ENCODE measurements at regions not wholly inside any gene's neighbourhood (a gene's known extent, or its start where the extent isn't known, plus 50 kb on each side); places are given as distances from the start of the nearest gene placed in this dataset.

DNA sequence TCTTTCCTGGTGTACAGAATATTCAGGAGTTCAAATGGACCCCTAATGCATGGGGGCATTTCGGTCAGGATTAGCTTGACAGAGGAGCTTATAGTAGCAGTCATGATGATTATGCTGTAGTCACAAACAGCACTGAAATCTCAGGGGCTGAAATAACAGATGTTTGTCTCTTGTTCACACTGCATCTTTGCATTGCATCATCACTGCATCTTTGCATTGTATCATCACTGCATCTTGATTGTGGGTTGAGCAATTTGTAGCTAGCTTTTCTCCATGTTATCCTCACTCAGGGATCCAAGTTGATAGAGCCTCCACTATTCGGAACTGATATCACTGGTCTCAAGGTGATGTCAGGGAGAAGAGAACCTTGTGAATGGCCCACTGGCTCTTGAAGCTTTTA, 160.9 kb downstream of the GATB start:
- in situ Hi-C loops (cut with MboI) (no loop called here), intact Hi-C loops (cut with micrococcal nuclease) (no loop called here)
- no peaks in the 10 kb centered on the region for H3K79me2 ChIP-seq (ENCODE audit: control insufficient read depth, insufficient read depth, low read length)
- H3K9ac ChIP-seq (ENCODE audit: insufficient read depth in 1 of 2, low read depth in 2 of 2, low read length in 2 of 2), result no peak overlapping the region
- BruUV-seq (replicated peaks), result no TSS peak
- TF ChIP-seq CEBPG (CRISPR knock-in tag; IDR thresholded peaks at IDR 0.05) (no peak), CEBPG (tag; conservative IDR thresholded peaks at IDR 0.05 in 1 of 2, IDR thresholded peaks at IDR 0.05 in 1 of 2) (0 out of 4 replicates have a peak, but pooled peaks have one; percentile 10 to 25), MEF2D (tag; conservative IDR thresholded peaks at IDR 0.05; ENCODE audit: low read depth) (no peak)
- TF ChIP-seq, protein P1, sequence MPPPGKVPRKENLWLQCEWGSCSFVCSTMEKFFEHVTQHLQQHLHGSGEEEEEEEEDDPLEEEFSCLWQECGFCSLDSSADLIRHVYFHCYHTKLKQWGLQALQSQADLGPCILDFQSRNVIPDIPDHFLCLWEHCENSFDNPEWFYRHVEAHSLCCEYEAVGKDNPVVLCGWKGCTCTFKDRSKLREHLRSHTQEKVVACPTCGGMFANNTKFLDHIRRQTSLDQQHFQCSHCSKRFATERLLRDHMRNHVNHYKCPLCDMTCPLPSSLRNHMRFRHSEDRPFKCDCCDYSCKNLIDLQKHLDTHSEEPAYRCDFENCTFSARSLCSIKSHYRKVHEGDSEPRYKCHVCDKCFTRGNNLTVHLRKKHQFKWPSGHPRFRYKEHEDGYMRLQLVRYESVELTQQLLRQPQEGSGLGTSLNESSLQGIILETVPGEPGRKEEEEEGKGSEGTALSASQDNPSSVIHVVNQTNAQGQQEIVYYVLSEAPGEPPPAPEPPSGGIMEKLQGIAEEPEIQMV (tag; conservative IDR thresholded peaks at IDR 0.05; ENCODE audit: low read depth), result no peak
- TF ChIP-seq, protein P2, sequence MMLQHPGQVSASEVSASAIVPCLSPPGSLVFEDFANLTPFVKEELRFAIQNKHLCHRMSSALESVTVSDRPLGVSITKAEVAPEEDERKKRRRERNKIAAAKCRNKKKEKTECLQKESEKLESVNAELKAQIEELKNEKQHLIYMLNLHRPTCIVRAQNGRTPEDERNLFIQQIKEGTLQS (IDR thresholded peaks at IDR 0.05), result peak; percentile 44; the same call in 1 of the 2 replicates
- TF ChIP-seq, protein P2 (CRISPR knock-in tag; conservative IDR thresholded peaks at IDR 0.05), result no peak
- ChIA-PET CTCF (ENCODE audit: low intra/inter-chr PET ratio) (no interaction called here), POLR2A (no interaction called here)
- H3K27me3 ChIP-seq (ENCODE audit: control insufficient read depth in 2 of 2, insufficient read depth in 2 of 2, low read length in 2 of 2), result peaks cover 2 to 7% of the 10 kb centered on the region in 2 experiments; a peak in 2 of 5 replicates
- FAIRE-seq (no peak), ATAC-seq (no peak), DNase-seq (ENCODE audit: extremely low read depth in 1 of 4, low spot score in 3 of 4) (no peak)
- no peak overlapping the region for H3K4me2 ChIP-seq (ENCODE audit: insufficient read depth, low read length)
- no peaks in the 10 kb centered on the region for H3K9me1 ChIP-seq (ENCODE audit: control insufficient read depth, insufficient read depth, low read length)
- H4K20me1 ChIP-seq (replicated peaks; ENCODE audit: control insufficient read depth, insufficient read depth, low read length), result no peaks in the 10 kb centered on the region
- no peak overlapping the region for H3K27ac ChIP-seq (ENCODE audit: extremely low read depth, low read depth, low read length)
- 0% methylated on average over 2 of the region's 2 CpGs for WGBS (ENCODE audit: insufficient coverage, low coverage, missing lambda C conversion rate)
- H3K4me3 ChIP-seq, result no peak overlapping the region
- no peaks in the 10 kb centered on the region for H3K9me3 ChIP-seq (replicated peaks; ENCODE audit: control insufficient read depth, insufficient read depth, low read depth, low read length)
- no peaks in the 10 kb centered on the region for H3K36me3 ChIP-seq (ENCODE audit: control insufficient read depth, insufficient read depth, low read length)
- no peaks in the 10 kb centered on the region for H3K4me1 ChIP-seq (replicated peaks in 1 of 2; ENCODE audit: control insufficient read depth in 2 of 2, insufficient read depth in 2 of 2, low read length in 2 of 2)
- no peak overlapping the region for H2AFZ ChIP-seq (ENCODE audit: low read depth, low read length)
